Right lobe of liver (tissue), 4 donors: ENCODE measurements at regions not wholly inside any gene's neighbourhood (a gene's known extent, or its start where the extent isn't known, plus 50 kb on each side); places are given as distances from the start of the nearest gene placed in this dataset.

Source experiments
- POLR2A ChIP-seq: fragments of 450-650 bp; IDR thresholded peaks from one replicate; pipeline ENCODE4 v1.6.1; 2017; ENCODE audit warnings: antibody characterized with exemption, mild to moderate bottlenecking
- TF ChIP-seq, protein P1 (sequence below), 4 donors: fragments of 200-600 bp in 3 of 4; fragments of 450-650 bp in 1 of 4; IDR thresholded peaks; one replicate each; pipeline versions ENCODE4 v1.5.1 to v1.8.0; 2016 to 2022; ENCODE audit warnings: antibody characterized with exemption in 4 of 4, mild to moderate bottlenecking in 2 of 4
- donor health status: DM: no; HTN: no; CAD: no.
- donor health status: DM: no; HTN: no; CAD: no.
- donor health status: DM: no; HTN: yes; CAD: no.

GRCh38 chr3:110995461-110996231, 76.0 kb upstream of the NECTIN3 start:
- TF ChIP-seq, protein P1, sequence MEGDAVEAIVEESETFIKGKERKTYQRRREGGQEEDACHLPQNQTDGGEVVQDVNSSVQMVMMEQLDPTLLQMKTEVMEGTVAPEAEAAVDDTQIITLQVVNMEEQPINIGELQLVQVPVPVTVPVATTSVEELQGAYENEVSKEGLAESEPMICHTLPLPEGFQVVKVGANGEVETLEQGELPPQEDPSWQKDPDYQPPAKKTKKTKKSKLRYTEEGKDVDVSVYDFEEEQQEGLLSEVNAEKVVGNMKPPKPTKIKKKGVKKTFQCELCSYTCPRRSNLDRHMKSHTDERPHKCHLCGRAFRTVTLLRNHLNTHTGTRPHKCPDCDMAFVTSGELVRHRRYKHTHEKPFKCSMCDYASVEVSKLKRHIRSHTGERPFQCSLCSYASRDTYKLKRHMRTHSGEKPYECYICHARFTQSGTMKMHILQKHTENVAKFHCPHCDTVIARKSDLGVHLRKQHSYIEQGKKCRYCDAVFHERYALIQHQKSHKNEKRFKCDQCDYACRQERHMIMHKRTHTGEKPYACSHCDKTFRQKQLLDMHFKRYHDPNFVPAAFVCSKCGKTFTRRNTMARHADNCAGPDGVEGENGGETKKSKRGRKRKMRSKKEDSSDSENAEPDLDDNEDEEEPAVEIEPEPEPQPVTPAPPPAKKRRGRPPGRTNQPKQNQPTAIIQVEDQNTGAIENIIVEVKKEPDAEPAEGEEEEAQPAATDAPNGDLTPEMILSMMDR (IDR thresholded peaks at IDR 0.05): no peak
- no peak for TF ChIP-seq POLR2A
